ENCODE measurements at regions not wholly inside any gene's neighbourhood (a gene's known extent, or its start where the extent isn't known, plus 50 kb on each side); places are given as distances from the start of the nearest gene placed in this dataset.

DNA sequence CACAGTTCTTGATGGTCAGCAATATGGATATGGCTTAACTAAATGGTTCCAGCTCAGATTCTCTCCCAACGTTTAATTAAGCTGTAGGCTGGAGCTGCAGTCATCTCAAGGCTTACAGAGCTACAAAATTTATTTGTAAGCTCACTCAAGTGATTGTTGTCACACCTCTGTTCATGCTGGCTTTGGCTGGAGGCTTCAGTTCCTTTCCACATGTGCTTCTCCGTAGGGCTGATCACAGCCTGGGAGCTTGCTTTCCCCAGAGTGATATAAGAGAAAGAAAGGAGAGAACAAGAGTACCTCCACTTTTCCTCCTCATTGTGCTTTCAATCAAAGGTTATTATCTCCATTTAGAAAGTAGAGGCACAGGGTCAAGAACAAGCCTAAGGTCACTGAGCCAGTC is 182.7 kb upstream of the KCNN2 start:
- TF ChIP-seq EZH2 (IDR thresholded peaks at IDR 0.05; ENCODE audit: insufficient read depth, poor library complexity, severe bottlenecking) = no peak
- no peak for TF ChIP-seq EZH2phosphoT487 (IDR thresholded peaks at IDR 0.05; ENCODE audit: insufficient read depth, low read depth)
